HG03196 (cell line): ENCODE measurements at regions not wholly inside any gene's neighbourhood (a gene's known extent, or its start where the extent isn't known, plus 50 kb on each side); places are given as distances from the start of the nearest gene placed in this dataset.

ENCODE experiments used
- ATAC-seq: cut with Tn5 transposase; IDR thresholded peaks from one replicate; pipeline ENCODE4 v1.9.1; 2021; ENCODE audit not compliant: unreplicated experiment

DNA sequence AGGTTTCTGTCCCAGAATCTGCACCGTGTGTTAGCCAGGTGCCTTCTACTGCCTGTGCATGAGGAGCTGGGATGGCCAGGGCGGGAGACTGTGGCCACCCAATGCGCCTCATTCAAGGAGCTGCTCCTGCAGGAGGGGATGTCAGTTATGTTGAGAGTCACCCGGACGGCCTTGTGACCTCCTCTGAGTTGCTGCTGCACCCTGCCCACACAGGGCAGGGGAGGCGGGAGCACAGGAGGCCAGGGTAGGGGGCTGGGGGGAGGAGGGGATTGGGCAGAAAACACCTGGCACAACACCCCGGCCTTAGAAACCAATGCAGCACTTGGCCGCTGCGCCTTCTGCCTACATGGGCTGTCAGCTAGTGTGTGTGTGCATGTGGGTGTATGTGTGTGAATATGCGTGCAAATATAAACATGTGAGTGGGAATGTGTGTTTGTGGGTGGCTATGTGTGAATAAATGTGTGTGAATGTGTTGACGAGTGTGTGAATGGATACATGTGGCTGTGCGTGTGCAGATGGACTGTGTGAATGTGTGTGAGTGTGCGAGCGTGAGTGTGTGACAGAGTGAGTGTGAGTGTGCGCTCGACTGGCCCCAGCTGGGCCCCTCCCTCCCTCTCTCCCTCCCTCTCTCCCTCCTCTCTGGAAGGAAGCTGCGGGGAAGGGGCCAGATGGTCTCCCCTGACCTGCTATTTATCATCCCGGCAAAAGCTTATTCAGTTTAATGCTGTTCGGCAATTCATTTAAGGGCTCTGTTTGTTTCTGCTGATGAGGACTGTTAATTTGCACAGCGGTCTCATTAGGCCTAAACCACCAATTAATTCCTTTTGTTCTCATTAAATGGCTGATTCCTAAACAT is 106.9 kb downstream of the TLE3 start:
- ATAC-seq = no peak

DNA sequence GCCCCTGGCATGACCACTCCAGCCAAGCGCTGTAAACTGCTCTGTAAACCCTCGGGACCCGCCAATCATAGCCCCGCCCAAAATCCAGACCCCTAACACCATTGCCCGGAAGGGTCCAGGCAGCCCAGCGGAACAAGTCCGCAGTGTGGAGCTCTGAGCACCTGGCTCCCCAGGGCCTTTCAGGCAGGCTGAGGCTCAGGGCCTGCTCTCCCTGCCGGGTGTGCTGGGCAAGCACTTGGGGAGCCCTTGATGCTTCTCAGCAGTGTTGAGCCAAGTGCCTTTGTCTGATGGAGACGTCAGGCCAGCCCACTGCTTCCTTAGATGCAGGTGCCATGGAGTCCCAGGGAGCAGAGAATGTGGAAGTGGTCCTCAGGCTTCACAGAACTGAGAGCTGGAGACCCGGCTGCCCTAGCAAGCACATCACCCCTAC is 106.2 kb downstream of the TLE3 start:
- ATAC-seq = no peak

DNA sequence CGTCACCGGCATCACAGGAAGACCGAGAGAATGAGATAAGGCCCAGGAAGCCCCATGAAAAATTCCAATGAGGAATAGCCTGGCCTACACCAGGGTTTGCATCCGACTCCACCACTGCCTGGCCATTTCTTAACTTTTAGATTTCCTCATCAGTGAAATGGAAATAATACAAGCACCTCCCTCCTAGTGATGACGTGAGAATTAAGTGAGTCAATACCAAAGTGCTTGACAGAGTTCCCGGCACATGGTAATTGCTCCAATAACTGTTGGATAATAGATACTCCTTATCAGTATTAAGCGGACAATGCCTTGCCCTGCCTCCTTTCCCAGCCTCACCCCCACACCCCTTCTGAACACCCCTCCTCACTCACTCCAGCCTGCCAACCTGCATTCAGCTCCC is 105.4 kb downstream of the TLE3 start:
- no peak for ATAC-seq

DNA sequence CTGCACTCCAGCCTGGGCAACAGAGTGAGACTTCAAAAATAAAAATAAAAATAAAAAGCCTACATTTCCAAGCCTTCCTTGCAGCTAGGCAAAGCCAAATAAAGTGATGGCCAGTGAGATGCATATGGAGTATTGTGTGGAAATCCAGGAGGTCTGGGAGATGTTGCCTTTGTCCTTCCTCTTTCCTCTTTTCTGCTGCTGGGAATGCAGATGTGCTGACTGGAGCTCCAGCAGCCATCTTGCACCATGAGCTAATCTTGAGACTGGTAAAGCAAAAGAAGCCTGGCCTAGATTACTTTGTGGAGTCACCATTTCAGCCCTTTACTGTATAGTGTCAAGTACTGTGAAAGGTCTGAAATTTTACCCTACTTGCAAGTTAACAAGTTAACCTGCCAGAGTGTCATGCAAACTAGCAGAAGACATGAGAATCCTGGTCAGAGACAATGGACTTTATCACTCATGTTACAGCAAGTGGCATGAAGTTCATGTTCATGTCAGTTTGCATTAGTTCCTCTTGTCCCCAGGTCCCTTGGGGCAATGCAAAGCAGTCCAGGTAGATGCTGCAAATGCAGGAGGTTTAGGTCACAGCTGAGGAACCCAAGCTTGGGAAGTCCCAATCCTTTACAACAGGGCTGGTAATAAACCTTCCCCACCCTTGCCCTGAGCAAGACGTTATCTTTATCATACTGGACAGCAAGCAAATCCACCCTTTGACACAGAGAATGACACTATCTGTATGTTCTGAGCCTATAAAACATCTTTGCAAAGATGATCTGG is 103.1 kb downstream of the TLE3 start:
- no peak for ATAC-seq

DNA sequence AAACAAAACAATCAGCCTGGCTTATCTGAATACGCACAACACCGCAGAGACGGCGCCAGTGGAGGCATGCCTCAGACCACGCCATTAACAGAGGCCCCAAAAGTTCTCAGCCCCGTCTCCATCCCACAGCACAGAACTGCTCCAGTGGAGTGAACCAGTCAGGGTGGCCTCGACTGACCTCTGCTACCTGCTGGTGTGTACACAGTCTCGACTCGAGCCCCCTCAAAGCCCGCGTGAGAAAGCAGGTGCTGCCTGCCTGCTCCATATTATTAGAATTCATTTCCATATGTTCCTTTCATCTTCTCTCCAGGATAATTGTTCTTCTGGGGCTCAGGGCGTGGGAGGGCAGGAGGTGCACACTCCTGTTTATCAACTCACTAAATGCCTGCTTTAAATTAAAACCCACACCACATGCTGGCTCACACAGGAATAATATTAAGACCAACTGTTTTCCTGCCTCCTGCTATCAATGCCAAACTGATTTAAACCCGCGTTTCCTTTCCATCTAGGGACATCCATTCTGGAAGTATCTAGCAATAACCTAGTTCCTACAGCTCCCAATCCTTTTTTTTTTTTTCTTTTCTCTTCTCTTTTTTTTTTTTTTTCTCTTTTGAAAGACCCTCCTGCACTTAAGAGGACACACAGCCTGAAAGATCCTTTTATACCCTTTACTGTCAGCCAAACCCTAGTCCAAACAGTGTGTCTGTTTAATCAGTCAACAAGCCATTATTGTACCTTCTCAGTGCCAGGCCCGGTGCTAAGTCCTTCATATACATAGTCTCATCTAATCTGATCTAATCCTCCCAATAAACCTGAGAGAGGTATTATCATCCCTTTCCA is 101.2 kb downstream of the TLE3 start:
- no peak for ATAC-seq

DNA sequence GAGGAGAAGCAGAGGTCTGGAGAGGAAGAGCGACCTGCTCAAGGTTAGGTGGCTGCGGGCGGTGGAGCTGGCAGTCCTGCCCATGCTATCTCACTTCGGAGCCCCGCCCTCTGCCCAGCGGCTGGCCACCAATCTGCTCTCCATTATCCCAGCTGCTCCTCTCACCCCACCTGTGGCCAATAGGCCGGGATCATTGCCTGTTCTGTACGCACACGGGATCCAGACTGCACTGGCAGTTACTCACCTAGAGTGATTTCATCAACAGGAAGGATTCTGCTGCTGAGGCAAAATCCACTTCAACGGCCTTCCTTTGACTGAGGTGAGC is 100.6 kb downstream of the TLE3 start:
- no peak for ATAC-seq
